ENCODE measurements at regions not wholly inside any gene's neighbourhood (a gene's known extent, or its start where the extent isn't known, plus 50 kb on each side); places are given as distances from the start of the nearest gene placed in this dataset.

DNA sequence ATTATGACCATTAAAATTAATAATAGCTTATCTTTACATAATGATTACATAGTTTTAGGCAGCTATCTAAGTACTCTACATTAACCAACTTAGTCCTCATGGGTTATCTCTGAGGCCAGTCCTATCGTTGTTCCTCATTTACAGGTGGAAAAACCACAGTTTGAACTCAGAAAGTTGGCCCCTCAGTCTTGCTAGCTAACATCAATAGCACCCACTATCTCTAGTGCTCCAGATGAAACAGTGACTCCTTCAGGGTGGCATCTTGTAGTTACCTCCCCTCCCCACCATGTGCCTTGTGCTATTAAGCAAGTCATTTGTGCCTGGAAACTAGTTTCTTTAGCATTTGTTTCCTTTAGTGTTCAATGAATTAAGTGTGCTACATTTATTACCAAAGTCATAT is 1086.7 kb downstream of the EFNB2 start:
- TF ChIP-seq, protein P1, sequence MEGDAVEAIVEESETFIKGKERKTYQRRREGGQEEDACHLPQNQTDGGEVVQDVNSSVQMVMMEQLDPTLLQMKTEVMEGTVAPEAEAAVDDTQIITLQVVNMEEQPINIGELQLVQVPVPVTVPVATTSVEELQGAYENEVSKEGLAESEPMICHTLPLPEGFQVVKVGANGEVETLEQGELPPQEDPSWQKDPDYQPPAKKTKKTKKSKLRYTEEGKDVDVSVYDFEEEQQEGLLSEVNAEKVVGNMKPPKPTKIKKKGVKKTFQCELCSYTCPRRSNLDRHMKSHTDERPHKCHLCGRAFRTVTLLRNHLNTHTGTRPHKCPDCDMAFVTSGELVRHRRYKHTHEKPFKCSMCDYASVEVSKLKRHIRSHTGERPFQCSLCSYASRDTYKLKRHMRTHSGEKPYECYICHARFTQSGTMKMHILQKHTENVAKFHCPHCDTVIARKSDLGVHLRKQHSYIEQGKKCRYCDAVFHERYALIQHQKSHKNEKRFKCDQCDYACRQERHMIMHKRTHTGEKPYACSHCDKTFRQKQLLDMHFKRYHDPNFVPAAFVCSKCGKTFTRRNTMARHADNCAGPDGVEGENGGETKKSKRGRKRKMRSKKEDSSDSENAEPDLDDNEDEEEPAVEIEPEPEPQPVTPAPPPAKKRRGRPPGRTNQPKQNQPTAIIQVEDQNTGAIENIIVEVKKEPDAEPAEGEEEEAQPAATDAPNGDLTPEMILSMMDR (conservative IDR thresholded peaks at IDR 0.05 in 1 of 2, IDR thresholded peaks at IDR 0.05 in 1 of 2; ENCODE audit: extremely low read depth in 1 of 2, insufficient read depth in 1 of 2, low read depth in 1 of 2, low read length in 2 of 2) = no peak
- no peak for TF ChIP-seq EZH2 (IDR thresholded peaks at IDR 0.05; ENCODE audit: borderline replicate concordance, low read length)

All from mammary epithelial cell (primary cell).